Tibial nerve (tissue), 4 donors: ENCODE measurements at regions not wholly inside any gene's neighbourhood (a gene's known extent, or its start where the extent isn't known, plus 50 kb on each side); places are given as distances from the start of the nearest gene placed in this dataset.
"Not testable (repeated sequence)": the region's sequence is repeated elsewhere in the genome, so short reads cannot be mapped to it uniquely, and the experiment has no call there.

ENCODE experiments used
- DNase-seq, 2 donors: peaks; one replicate each; pipeline ENCODE4 v3.0.0-alpha.2; 2019; ENCODE audit warnings: low spot score in 2 of 2
- H3K27ac ChIP-seq, 4 donors: fragments of 200-600 bp; sonication (generic) in 3 of 4; one replicate each; pipeline ENCODE4 v1.5.1; 2017 to 2019; ENCODE audit warnings: mild to moderate bottlenecking in 1 of 4
- H3K27me3 ChIP-seq, 2 donors: fragments of 200-600 bp; sonication (generic) in 1 of 2; one replicate each; pipeline versions ENCODE4 v1.5.1 to v1.6.0; 2017 to 2019
- H3K36me3 ChIP-seq, 3 donors: fragments of 200-600 bp; sonication (generic); one replicate each; pipeline ENCODE4 v1.5.1; 2018 to 2019
- H3K4me1 ChIP-seq, 4 donors: fragments of 200-600 bp; sonication (generic) in 3 of 4; one replicate each; pipeline ENCODE4 v1.5.1; 2017 to 2019
- H3K4me3 ChIP-seq, 4 donors: fragments of 200-600 bp; sonication (generic) in 3 of 4; one replicate each; pipeline ENCODE4 v1.5.1; 2017 to 2019; ENCODE audit warnings: mild to moderate bottlenecking in 1 of 4, moderate library complexity in 1 of 4
- H3K9me3 ChIP-seq, 4 donors: fragments of 200-600 bp; sonication (generic) in 3 of 4; one replicate each; pipeline ENCODE4 v1.5.1; 2017 to 2019
- EP300 ChIP-seq, 2 donors: sonication (generic); formaldehyde crosslinking; IDR thresholded peaks; one replicate each; pipeline ENCODE4 v1.6.1; 2017; ENCODE audit warnings: antibody characterized with exemption in 2 of 2, mild to moderate bottlenecking in 1 of 2
- POLR2A ChIP-seq, 2 donors: fragments of 450-650 bp; IDR thresholded peaks; one replicate each; pipeline ENCODE4 v1.6.1; 2017; ENCODE audit warnings: antibody characterized with exemption in 2 of 2, mild to moderate bottlenecking in 2 of 2, moderate library complexity in 2 of 2
- WGBS, 2 donors: methylation state at CpG; one replicate each; pipeline ENCODE4 v1.1.5; 2018; 5-methylcytosine and 5-hydroxymethylcytosine counted together
- TF ChIP-seq, protein P1 (sequence below), 5 experiments: fragments of 200-600 bp in 3 of 5; fragments of 450-650 bp in 2 of 5; sonication (generic) in 3 of 5; IDR thresholded peaks; one replicate each; pipeline ENCODE4 v1.5.1; 2016 to 2019; ENCODE audit warnings: antibody characterized with exemption in 5 of 5, mild to moderate bottlenecking in 3 of 5, moderate library complexity in 2 of 5

DNA sequence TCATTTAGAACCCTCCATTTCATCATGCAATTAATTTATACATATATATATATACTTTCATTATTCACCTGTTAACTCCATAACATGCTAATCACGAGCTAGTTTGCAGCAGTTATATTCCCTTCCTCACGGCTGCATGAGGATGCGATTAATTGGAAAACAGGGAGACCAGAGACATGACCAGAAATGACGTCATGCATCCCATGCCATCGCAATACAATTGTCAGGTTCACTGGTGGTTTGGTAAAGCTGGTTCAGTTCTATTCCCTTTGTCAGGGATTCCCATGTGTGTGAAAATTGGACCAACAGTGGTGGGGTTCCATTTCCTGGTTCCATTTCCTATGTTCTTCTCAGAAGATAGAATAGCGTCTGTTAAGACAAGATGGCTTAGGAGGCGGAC, 440.4 kb upstream of the ERCC4 start:
- WGBS, 2 donors = 90% methylated on average over 7 of the region's 7 CpGs
- peaks cover 0 to 8% (median 0%) of the 10 kb centered on the region in 4 donors for H3K9me3 ChIP-seq
- H3K36me3 ChIP-seq = no peaks in the 10 kb centered on the region
- no peak overlapping the region for H3K4me3 ChIP-seq
- no peaks in the 10 kb centered on the region for H3K4me1 ChIP-seq
- H3K27ac ChIP-seq = no peak overlapping the region
- H3K27me3 ChIP-seq = no peaks in the 10 kb centered on the region
- DNase-seq = no peak
- TF ChIP-seq EP300 (IDR thresholded peaks at IDR 0.05) = no peak
- TF ChIP-seq POLR2A (IDR thresholded peaks at IDR 0.05) = no peak
- TF ChIP-seq, protein P1, sequence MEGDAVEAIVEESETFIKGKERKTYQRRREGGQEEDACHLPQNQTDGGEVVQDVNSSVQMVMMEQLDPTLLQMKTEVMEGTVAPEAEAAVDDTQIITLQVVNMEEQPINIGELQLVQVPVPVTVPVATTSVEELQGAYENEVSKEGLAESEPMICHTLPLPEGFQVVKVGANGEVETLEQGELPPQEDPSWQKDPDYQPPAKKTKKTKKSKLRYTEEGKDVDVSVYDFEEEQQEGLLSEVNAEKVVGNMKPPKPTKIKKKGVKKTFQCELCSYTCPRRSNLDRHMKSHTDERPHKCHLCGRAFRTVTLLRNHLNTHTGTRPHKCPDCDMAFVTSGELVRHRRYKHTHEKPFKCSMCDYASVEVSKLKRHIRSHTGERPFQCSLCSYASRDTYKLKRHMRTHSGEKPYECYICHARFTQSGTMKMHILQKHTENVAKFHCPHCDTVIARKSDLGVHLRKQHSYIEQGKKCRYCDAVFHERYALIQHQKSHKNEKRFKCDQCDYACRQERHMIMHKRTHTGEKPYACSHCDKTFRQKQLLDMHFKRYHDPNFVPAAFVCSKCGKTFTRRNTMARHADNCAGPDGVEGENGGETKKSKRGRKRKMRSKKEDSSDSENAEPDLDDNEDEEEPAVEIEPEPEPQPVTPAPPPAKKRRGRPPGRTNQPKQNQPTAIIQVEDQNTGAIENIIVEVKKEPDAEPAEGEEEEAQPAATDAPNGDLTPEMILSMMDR (IDR thresholded peaks at IDR 0.05) = no peak

GRCh38 chr16:13480801-13481200, 439.2 kb upstream of the ERCC4 start:
- TF ChIP-seq, protein P1 (IDR thresholded peaks at IDR 0.05) = no peak
- TF ChIP-seq POLR2A (IDR thresholded peaks at IDR 0.05) (no peak), EP300 (IDR thresholded peaks at IDR 0.05) (no peak)
- Histone ChIP-seq H3K27me3 (no peaks in the 10 kb centered on the region), H3K27ac (no peak overlapping the region), H3K4me1 (no peaks in the 10 kb centered on the region), H3K36me3 (no peaks in the 10 kb centered on the region), H3K9me3 (peaks cover 0 to 16% (median 0%) of the 10 kb centered on the region in 4 donors), H3K4me3 (no peak overlapping the region)
- no peak for DNase-seq
- WGBS, 2 donors = 66 to 68% methylated on average over 4 of the region's 4 CpGs

DNA sequence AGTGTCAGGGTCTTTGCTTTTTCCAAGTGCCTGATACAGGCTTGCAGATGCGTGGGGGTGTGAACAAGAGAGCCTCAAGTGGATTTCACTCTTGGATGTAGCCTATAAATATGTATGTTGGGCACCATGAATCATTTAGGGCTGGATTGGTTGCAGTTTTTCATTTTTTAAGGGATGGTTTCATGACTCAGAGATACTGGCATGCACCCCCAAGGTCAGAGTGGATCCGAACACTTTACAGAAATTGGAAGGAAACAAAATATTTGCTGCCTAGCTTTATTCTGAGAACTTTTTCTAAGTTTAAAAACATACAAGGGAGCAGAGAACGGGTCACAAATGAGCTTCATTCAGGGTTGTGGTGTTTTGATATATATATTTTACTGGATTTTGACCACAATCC, 436.8 kb upstream of the ERCC4 start:
- no peaks in the 10 kb centered on the region for H3K4me1 ChIP-seq
- WGBS, 2 donors = 71 to 80% methylated on average over 3 of the region's 3 CpGs
- TF ChIP-seq, protein P1 (IDR thresholded peaks at IDR 0.05) = no peak
- TF ChIP-seq POLR2A (IDR thresholded peaks at IDR 0.05) (no peak), EP300 (IDR thresholded peaks at IDR 0.05) (no peak)
- no peaks in the 10 kb centered on the region for H3K36me3 ChIP-seq
- no peaks in the 10 kb centered on the region for H3K27me3 ChIP-seq
- H3K4me3 ChIP-seq = no peak overlapping the region
- H3K9me3 ChIP-seq = peaks cover 0 to 16% (median 0%) of the 10 kb centered on the region in 4 donors
- DNase-seq = no peak
- H3K27ac ChIP-seq = no peak overlapping the region

GRCh38 chr16:13489416-13489815, 430.5 kb upstream of the ERCC4 start:
- DNase-seq, H3K9me3 ChIP-seq, H3K27me3 ChIP-seq, H3K4me3 ChIP-seq, H3K36me3 ChIP-seq, H3K27ac ChIP-seq, H3K4me1 ChIP-seq: not testable (repeated sequence)
- 84 to 90% methylated on average over 3 of the region's 3 CpGs for WGBS, 2 donors

GRCh38 chr16:13492046-13492445, 427.9 kb upstream of the ERCC4 start:
- no peaks in the 10 kb centered on the region for H3K4me1 ChIP-seq
- no peak overlapping the region for H3K4me3 ChIP-seq
- WGBS, 2 donors = 80 to 82% methylated on average over 4 of the region's 4 CpGs
- no peak overlapping the region for H3K27ac ChIP-seq
- TF ChIP-seq POLR2A (IDR thresholded peaks at IDR 0.05) = no peak
- TF ChIP-seq EP300 (IDR thresholded peaks at IDR 0.05) = no peak
- TF ChIP-seq, protein P1 (IDR thresholded peaks at IDR 0.05) = no peak
- no peaks in the 10 kb centered on the region for H3K27me3 ChIP-seq
- H3K9me3 ChIP-seq = no peaks in the 10 kb centered on the region
- no peak for DNase-seq
- H3K36me3 ChIP-seq = no peaks in the 10 kb centered on the region
